Sigmoid colon (tissue), 4 donors: ENCODE measurements at regions not wholly inside any gene's neighbourhood (a gene's known extent, or its start where the extent isn't known, plus 50 kb on each side); places are given as distances from the start of the nearest gene placed in this dataset.

Experiments
- CTCF ChIP-seq, 4 experiments: fragments of 450-650 bp in 3 of 4; fragments of 200-600 bp in 1 of 4; IDR thresholded peaks; one replicate each; pipeline ENCODE4 v1.5.1; 2016 to 2019; ENCODE audit warnings: antibody characterized with exemption in 4 of 4, mild to moderate bottlenecking in 3 of 4, moderate library complexity in 2 of 4
- EP300 ChIP-seq, 4 donors: sonication (generic); formaldehyde crosslinking; IDR thresholded peaks; one replicate each; pipeline ENCODE4 v1.6.1; 2017; ENCODE audit warnings: antibody characterized with exemption in 4 of 4
- POLR2A ChIP-seq, 2 donors: fragments of 450-650 bp; IDR thresholded peaks; one replicate each; pipeline ENCODE4 v1.6.1; 2016; ENCODE audit warnings: antibody characterized with exemption in 2 of 2, mild to moderate bottlenecking in 2 of 2, moderate library complexity in 2 of 2
- POLR2AphosphoS5 ChIP-seq, 4 donors: sonication (generic); formaldehyde crosslinking; IDR thresholded peaks; one replicate each; pipeline ENCODE4 v1.6.1; 2017; ENCODE audit warnings: antibody characterized with exemption in 4 of 4

- TF ChIP-seq CTCF (IDR thresholded peaks at IDR 0.05) (no peak), POLR2A (IDR thresholded peaks at IDR 0.05) (no peak), EP300 (IDR thresholded peaks at IDR 0.05) (no peak), POLR2AphosphoS5 (IDR thresholded peaks at IDR 0.05) (no peak)
Measured at GRCh38 chr18:30489890-30490643, 552.5 kb downstream of the DSC3 start.
